Stimulated activated naive CD4-positive, alpha-beta T cell (primary cell): ENCODE measurements at regions not wholly inside any gene's neighbourhood (a gene's known extent, or its start where the extent isn't known, plus 50 kb on each side); places are given as distances from the start of the nearest gene placed in this dataset.

ENCODE experiments used
- DNase-seq, 6 experiments: peaks; one replicate each; lab custom pipeline; 2025; lab: John Stamatoyannopoulos, UW

DNA sequence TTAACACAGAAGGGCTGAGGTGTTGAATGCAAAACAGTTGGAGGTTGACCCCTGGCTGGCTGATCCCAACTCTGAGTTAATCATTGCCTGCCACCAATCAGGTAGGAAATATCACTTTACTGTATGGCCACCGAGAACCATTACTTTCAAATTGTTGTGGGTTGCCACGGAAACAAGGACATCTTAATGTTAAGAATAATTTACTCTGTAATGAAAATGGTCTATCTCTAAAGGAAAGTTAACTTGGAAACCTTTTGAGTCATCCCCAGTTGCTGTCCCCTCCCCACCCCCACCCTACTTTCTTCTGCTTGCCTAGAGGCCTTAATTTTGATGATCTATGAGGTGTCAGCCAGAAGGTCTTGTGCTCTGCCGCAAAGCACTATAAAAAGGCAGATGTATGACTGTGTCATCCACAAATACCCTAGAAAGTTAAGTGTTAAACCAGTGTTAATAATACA is 78.7 kb upstream of the SNRK start:
- no peak for DNase-seq

DNA sequence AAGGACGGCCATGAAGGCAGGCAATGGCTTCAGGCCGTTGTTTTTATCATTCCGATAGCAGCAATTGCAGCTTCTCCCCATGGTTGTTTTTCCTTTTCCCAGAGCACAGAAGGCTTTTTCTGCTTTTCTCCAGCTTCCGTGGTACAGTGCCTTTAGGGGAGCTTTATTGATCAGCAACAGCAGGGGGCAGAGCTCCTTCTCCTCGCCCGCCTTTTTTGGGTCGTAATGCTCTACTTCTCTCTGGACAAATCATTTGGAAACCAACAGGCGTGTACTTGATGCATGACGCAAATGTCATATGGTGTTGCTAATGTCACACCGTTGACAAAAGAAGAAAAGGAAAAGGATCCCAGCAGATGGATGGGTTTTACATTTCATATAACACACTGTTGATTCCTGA is 79.7 kb upstream of the SNRK start:
- DNase-seq = no peak

DNA sequence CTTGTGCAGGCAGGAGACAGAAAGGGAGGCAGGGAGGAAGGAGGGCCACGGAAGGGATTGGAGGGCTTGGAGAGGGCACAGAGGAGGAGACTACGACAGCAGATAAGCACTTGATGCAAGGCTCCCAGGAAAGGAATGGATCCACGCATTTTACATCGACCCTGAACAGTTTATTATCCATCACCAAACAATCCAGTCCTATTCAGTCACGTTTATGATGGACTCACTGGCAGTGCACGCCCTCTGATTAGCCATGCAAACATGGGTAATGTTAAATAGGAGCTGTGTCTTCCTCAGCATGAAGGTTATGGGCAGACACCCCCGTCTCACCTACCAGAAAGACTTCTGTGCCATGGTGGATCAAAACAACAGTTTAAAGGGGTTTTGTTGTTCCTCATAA is 80.2 kb upstream of the SNRK start:
- DNase-seq = no peak

DNA sequence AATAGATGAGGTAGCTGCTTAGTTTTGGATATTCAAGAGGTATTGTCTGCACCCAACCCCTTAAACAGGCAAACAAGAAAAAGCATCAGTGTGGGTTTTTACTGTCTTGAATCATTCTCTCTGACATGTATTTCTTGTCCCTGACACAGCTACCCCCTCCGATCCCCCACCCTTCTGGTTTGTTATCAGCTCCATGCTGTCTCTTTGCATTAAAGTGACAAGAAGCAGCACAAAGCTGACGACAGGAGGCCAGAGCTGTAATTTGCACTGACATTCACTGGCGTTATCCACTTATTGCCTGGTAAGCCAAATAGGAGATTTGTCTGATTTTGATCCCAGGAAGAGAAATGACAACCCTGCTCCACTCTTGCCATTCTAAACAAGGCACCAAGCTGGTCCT is 83.3 kb upstream of the SNRK start:
- DNase-seq = no peak

DNA sequence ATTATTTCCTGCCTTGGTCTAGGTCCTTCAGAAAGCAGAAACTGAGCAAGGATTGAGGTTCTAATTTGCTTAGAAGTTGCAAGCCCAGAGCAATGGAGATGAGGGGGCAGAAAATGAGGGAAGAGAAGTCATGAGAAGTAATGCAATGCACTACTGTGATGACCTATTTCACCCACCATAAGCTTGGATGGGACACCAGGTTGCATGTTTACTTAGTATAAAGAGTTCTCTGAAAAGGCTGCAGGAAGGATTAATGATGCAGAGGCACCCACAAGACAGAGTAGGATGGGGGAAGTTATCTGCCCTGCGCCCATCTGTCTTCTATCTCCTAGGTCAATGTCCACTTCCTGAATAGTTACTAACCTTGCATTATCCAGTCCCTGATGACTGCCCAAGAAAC is 84.8 kb upstream of the SNRK start:
- no peak for DNase-seq

DNA sequence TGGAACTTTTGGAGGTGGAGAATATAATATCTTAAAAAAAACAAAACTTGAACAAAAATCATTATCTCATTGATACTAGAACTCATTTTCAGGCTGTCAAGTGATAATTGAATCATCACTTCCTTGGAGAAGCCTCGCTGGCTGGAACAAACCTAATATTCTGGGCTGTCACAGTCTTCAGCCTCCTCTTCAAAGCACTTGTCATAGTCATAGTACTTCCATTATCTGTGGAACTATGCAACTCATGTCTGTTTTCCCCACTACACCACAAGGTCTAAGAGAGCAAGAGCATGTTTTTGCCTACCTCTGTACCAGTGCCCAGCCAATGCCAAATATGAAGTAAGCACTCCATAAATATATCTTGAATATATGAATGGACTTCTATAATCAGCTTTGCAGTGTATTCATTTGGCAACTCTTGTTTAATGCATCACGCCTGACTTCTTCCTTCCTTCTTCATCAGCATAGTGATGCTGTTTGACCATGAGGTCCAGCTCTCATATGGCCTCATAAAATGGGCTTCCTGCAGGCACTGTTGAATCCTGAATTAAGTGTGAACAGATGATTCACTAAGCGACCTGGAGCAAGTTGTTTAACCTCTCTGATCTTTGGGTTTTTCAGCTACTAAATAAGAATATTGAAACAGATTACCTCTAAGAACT is 86.6 kb upstream of the SNRK start:
- no peak for DNase-seq

DNA sequence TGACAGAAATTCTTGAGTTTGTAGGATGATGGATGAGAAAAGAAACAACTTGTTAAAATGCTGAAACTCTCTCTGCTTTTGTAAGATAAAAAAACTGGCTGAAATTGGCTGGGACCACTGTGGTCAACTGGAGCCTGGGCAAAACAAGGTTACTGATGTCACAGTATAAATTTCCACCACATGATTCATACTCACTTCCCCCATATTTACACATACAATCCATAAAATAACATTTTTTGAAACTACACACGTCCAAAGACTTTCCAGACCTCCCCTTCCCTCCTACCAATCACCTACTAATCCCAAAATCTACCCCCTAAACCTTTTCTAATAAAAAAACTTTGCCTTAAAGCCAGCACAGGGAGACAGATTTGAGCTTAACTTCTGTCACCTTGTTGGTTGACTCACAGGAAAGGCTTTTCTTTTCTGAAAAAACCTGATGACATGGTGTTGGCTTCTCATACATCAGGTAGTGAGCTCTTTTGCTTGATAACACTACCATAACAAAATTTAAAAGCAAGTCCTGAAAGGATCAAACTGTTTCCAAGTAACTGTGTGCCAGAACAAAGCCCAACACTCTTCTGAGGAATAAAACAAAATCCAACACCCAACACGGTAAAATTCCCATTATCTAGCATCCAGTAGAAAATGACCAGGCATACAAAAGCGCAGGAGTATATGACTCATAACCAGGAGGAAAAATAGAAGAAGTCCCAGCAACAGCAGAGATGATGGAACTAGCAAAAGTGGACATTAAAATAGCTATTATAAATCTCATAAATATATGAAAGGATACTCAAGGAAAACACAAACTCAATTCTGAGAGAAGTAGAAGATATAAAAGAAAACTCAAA is 87.3 kb upstream of the SNRK start:
- no peak for DNase-seq

DNA sequence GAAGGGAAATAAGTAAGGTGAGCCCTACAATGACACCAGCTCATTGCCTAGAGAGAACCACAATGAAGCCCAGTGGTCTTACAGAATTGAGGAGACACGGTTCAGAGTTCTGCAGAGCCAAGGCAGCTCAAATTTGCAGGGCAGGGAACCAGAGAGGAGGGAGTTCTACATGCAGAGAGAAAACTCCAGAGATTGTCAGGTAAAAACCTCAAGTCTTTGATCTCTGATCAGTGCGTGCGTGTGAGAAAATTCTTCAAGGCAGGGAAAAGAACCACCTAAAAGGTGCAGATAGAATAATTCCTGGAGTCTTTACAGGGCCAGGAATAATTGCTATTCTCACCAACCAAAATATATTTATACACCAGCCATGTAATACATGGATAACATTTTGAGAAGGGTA is 88.0 kb upstream of the SNRK start:
- DNase-seq = peak in 2 of 6 experiments; percentile 15 to 17

DNA sequence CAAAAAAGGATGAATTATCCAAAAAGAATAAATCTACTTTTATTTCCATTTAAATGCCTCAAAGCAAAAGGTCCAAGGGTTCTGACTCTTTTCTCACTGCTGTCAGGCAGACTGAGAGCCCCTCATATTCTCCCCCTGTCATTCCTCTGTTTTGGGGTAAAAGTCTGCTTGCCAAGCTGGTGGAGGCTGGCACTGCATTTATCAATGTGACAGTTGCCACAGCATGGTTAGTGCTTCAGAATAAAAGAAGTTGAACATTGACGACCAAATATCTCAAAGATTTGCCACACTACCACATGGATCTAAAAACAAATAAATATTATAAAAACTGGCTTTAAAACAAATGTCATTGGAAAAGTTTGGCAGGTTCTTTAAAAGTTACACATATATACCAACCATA is 89.2 kb upstream of the SNRK start:
- DNase-seq = no peak

DNA sequence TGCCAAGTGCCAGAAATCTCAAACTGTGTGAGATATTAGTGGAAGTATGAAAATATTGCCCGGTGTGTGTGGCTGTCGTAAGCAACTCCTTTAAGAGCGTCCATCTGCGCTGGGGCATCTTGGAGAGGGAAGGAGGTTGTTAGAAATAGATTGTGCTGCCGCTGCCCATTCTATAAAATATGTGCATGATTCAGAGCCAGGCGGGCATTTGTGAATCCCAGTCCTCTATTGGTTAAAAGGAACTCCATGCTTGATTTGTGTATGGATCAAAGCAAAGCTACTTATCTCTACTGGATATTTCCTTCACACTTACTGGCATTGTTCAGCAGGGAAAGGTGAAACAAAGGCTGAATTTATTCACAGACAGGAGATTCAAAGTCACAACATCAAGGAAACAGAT is 89.6 kb upstream of the SNRK start:
- DNase-seq = no peak

DNA sequence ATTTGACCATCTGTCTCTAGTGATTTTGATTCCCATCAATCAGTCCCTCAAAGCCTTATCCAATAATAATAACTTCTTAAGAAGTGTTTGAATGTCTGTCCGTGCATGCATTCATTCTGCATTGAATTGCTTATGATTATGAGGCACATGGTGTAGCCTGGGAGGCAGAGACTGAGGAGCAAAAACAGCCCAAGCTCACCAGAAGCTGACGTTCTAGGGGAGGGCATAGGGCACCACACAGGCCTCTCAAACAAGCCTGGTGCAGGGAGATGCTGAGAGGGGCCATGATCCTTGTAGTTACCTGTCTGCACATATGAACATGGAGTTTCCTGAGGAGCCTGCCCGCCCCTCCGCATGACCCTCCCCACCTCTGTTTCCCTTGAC is 89.2 kb upstream of the POMGNT2 start:
- no peak for DNase-seq

DNA sequence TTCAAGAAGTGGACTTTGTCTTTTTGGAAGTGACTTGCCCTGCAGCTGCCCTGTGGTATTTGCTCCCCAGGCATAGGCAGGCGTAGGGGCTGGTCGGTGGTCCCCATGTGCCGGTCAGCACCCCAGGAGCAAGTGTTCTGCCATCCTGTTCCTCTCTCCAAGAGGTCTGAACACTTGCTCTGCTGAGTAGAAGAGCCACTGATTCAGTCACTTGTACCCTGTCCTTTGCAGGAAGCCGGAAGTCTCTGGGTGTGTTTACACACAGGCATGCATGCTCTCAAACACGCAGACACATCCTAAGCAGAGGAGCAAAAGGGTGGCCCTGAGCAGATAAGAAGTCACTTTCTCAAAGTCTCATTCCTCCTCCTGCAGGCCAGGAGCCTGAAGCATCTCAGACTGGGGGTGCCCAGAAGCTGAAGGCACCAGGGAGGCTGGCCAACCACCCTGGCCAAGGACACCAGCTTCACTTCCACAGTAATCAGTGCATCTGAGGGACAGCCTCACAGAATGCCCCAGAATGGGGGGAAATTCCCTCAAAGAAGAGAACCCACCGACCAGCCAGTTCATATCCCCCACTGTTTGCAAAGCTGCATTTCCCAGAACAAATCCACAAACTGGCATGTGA is 88.7 kb upstream of the POMGNT2 start:
- peak in 4 of 6 experiments; percentile 8 to 65 (median 60) for DNase-seq

DNA sequence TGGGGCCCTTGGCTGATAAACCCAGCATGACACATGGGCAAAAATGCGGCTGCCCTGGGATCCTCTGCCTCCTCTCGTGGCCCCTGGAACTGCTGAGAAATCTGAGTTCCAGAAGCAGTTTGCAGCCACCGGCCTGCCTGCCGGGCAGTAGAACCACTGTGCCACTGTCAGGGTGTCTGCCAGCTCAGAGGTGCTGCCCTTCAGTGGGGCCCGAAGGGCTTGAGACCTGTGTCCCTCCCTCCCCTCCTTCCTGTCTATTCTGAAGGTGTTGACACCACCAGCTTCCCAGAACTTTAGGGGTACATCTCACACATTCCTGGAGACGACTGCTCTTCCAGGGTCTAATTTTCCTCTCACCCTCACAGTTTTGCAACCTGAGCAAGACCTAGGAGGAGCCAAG is 88.2 kb upstream of the POMGNT2 start:
- DNase-seq = no peak

DNA sequence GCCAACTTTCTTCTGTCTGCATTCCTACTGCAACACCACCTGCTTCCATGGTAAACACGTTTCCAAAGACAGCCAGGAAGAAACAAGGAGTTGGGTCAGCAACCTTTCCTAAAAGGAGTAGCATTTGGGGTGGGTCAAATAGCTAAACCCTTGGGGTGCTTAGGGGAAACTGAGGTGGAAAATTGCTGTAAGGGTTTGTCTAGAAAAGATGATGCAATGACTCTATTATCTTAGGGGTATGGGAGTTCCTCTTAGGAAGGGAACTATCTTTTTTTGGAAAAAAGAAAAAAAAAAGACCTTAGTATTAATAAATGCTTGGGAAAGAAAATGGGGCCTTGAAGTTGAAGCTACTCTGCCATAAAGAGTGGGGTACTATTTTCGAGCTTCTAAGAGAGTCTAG is 86.1 kb upstream of the POMGNT2 start:
- DNase-seq = no peak

DNA sequence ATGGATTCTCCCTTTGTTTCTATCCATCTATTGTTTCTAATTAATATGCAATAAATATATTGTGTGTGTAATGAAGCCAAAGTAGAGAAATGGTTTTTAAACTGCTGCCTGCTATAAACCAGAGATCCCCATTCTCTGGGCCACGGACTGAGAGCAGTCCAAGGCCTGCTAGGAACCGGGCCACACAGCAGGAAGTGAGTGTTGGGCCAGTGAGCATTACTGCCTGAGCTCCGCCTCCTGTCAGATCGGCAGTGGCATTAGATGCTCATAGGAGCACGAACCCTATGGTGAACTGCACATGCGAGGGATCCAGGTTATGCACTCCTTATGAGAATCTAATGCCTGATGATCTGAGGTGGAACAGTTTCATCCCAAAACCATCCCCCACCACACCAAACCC is 85.2 kb upstream of the POMGNT2 start:
- DNase-seq = no peak

DNA sequence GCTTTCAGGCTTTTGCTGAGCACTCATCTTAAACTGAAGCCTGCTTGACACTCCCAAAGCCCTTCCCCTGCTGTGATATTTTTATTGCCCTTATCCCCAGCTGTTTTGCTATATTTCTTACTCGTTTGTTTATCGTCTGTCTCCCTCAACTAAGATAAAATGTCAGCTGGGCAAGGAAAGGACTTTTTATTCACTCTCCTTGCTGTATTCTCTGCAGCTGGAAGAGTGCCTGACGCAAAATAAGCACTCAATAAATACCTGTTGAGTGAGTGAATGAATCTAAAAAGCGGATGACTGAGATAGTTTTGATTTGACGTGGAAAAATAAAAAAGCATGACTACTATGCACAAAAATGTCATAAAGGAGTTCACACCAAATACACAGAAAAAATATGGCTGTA is 84.8 kb upstream of the POMGNT2 start:
- no peak for DNase-seq

DNA sequence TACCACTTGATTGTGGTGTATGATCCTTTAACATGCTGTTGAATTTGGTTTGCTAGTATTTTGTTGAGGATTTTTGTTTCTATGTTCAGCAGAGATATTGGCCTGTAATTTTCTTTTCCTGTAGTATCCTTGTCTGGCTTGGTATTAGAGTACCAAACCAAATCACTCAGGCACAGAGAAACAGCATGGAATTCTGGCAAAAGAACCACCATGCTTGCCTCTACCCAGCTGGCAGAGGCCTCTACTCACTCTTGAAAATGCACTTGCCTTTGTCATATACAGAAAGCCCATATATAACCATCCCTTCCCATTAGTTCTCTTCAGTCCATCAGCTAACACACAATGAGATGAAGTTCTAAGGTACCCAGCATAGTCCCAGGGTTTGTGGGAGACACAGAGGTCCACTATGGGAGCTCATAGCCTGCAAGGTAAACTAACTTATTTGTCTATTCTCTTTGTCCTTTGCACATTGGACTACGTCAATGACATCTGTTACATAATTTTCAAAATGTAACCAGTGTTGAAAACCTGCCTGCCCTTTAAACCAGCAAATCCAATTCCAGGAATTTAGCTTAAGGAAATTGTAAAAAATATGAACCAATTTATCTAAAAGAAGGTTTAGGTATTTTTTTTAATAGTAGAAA is 82.1 kb upstream of the POMGNT2 start:
- DNase-seq = no peak

DNA sequence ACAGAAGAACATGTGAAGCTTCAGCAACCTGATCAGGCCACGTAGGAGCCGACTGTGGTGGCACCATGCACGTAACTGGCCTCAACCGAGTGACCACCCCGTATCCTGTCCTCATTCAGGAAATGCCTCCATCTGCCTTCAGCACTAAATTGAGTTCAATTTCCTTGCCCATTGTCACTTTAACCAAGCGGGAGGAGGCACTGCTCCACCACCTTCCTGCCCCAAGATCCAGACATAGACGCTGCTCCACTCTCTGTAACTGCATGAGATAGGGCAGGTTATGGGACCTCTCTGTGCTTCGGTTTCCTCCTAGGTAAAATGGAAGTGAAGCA is 80.1 kb upstream of the POMGNT2 start:
- no peak for DNase-seq

DNA sequence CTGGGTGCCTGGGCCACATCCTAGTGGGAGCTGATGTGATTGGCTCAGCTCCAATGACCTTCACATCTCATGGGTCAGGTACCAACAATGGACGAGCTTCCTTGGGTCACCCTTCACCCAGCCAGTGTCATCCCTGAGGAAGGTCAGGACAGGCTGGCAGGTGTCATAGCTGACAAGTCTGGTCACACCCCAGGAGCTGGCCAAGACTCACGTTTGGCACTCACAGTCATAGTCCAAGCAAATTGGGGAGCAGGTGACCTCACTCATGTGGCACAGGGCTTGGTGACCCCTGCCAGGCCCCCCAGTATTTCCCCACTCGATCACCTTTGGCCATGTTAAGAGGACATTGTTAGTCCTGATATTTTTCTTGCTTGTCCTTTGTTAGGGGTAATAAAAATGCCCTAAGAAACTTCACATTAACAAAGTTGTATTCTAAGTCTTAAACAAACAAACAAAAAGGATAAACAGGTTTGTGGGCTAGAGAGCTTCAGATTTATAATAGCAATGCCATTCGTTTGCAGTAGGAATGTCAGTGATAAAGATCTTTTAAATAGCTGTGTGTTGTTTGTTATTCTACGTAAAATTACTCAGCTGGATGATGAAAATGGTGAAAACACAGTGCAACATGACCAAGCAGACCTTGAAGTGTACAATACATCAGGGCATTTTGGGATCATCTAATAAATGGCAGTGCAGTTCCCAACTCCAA is 79.5 kb upstream of the POMGNT2 start:
- DNase-seq = no peak

DNA sequence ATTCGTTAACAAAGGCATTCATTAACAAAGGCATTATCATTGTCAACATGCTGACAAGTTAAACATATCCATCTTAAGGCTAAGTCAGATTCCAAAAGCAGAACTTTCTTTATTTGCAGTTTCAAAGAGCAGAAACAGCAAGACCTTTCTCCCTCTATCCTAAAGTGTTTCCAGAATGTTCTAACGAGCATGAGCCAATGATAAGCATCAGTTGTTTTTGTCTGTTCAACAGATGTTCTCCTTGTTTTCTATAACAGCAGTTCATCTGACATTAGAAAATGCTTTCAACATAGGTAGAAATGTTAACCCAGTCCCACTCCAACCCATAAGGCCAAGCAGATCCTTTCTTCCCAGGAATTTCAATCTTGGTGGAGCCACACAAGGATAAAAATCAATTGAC is 77.6 kb upstream of the POMGNT2 start:
- DNase-seq = no peak

DNA sequence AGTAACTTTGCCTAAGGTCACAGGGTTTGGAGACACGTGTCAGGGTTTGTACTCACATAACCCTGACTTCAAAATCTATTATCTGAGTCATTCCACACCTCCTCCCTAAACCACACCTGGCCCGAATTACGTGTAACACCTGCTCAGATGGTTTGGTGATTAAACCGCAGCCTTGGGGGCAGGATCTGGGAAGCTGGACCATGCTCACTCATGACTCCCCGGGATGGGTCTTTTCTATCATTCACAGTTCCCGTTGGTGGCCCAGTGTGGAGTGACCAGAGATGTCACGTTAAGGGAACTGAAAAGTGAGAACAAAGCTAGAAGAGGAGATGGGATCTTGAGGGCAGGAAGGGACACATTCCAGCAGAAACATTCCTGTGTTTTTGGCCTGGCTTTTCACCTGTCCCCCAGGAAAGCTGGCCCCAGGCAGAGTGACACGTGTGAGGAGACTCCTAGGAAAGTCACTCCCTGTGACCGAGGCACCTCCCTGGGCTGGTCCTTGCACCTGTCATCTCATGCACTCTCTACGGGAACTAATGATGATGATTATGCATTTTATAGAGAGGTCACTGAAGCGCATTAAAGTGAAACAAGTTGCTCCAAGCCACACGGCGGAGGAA is 75.4 kb upstream of the POMGNT2 start:
- peak in 4 of 6 experiments; percentile 6 to 33 (median 12) for DNase-seq

DNA sequence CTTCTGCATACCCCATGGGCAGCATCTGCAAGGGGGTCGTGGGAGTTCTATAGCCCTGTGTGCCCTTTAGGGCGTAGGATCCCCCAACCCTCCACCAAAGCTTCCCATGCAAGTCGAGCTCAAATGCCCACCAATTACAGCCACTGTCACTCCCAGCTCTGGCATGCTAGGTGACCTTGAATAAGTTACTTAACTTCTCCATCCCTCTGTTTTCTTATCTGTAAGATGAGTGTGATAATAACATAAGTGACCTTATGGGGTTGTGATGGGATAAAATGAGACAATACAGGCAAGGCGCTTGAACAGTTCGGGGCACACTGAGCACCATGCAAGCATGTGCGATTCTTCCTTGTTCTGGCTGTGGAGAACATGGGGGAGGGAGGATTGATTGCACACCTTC is 74.8 kb upstream of the POMGNT2 start:
- no peak for DNase-seq
